Globus pallidus (tissue), 1 donor: ENCODE measurements at regions not wholly inside any gene's neighbourhood (a gene's known extent, or its start where the extent isn't known, plus 50 kb on each side); places are given as distances from the start of the nearest gene placed in this dataset.
"Not testable (repeated sequence)": the region's sequence is repeated elsewhere in the genome, so short reads cannot be mapped to it uniquely, and the experiment has no call there.

ENCODE experiments used
- DNase-seq: peaks from one replicate; pipeline ENCODE4 v3.0.0-alpha.2; 2015; ENCODE audit warnings: low spot score

GRCh38 chr13:75178436-75178835 is 303.5 kb downstream of the TBC1D4 start:
- DNase-seq, result no peak

- no peak for DNase-seq
Measured at GRCh38 chr13:75175575-75175974, 306.4 kb downstream of the TBC1D4 start.

GRCh38 chr13:75175097-75175496 is 306.9 kb downstream of the TBC1D4 start:
- not testable (repeated sequence) for DNase-seq

- DNase-seq, result no peak
Measured at GRCh38 chr13:75174481-75174880, 307.5 kb downstream of the TBC1D4 start.

GRCh38 chr13:75173457-75174356 is 308.3 kb downstream of the TBC1D4 start:
- DNase-seq, result no peak

GRCh38 chr13:75170311-75170710 is 311.7 kb downstream of the TBC1D4 start:
- no peak for DNase-seq

GRCh38 chr13:75165543-75166230 is 316.3 kb downstream of the TBC1D4 start:
- DNase-seq, result no peak

GRCh38 chr13:75161804-75162203 is 320.2 kb downstream of the TBC1D4 start:
- DNase-seq, result no peak

GRCh38 chr13:75160984-75161383 is 321.0 kb downstream of the TBC1D4 start:
- DNase-seq, result no peak

GRCh38 chr13:75154331-75154730 is 327.6 kb downstream of the TBC1D4 start:
- no peak for DNase-seq

- DNase-seq, result no peak
Measured at GRCh38 chr13:75153834-75154233, 328.1 kb downstream of the TBC1D4 start.

- no peak for DNase-seq
Measured at GRCh38 chr13:75153386-75153785, 328.6 kb downstream of the TBC1D4 start.

GRCh38 chr13:75151081-75151643 is 330.8 kb downstream of the TBC1D4 start:
- no peak for DNase-seq

- no peak for DNase-seq
Measured at GRCh38 chr13:75149776-75150175, 332.2 kb downstream of the TBC1D4 start.

GRCh38 chr13:75147946-75148345 is 334.0 kb downstream of the TBC1D4 start:
- no peak for DNase-seq

GRCh38 chr13:75146436-75146835 is 335.5 kb downstream of the TBC1D4 start:
- no peak for DNase-seq

GRCh38 chr13:75145927-75146326 is 336.0 kb downstream of the TBC1D4 start:
- no peak for DNase-seq

GRCh38 chr13:75139291-75139690 is 342.7 kb downstream of the TBC1D4 start:
- no peak for DNase-seq

- no peak for DNase-seq
Measured at GRCh38 chr13:75137911-75138571, 343.9 kb downstream of the TBC1D4 start.

- no peak for DNase-seq
Measured at GRCh38 chr13:75136151-75136550, 345.8 kb downstream of the TBC1D4 start.

- no peak for DNase-seq
Measured at GRCh38 chr13:75135325-75135825, 346.6 kb downstream of the TBC1D4 start.
